ENCODE measurements at regions not wholly inside any gene's neighbourhood (a gene's known extent, or its start where the extent isn't known, plus 50 kb on each side); places are given as distances from the start of the nearest gene placed in this dataset.

DNA sequence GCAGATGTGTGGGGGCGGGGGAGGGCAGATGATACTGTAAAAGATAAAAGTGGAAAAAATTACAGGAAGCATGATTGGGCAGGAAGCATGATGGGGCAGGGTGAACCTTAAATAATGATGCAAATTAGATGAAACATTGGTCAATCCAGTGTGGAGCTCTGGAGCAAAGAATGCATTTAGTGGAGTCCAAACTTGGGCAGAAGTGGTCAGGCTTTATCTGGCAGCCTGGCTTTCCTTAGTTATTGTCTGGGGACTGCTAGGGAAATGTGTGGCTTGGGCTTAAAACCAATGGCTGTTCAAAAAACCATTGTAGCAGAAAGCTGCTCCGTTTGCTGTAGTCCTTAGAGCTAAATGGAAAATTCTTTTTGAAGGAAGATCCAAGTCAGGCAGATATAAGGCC lies 1077.3 kb upstream of the MIR17HG start:
- BruUV-seq (replicated peaks) = no TSS peak
- ChIA-PET CTCF (no interaction called here), POLR2A (interaction anchor here (0.6 kb wide), 1 partner anchor 59 kb away, joined by 5 read pairs; no protein-coding TSS in a partner anchor), RAD21 (ENCODE audit: low non-redundant PET in 1 of 2, low total read pairs in 2 of 2, uncharacterized antibody in 2 of 2, unreplicated experiment in 2 of 2) (no interaction called here)
- Histone ChIP-seq H3K9ac (ENCODE audit: low read length) (no peak overlapping the region), H3K4me3 (replicated peaks in 1 of 2; ENCODE audit: low read depth in 1 of 2, low read length in 2 of 2) (no peak overlapping the region), H3K4me2 (ENCODE audit: low read length) (no peak overlapping the region), H3K9me2 (ENCODE audit: insufficient read depth) (no peaks in the 10 kb centered on the region), H3K27ac (ENCODE audit: low read depth, low read length) (no peak overlapping the region), H3K36me3 (ENCODE audit: control insufficient read depth in 1 of 2, insufficient read depth in 2 of 2, low read length in 2 of 2) (no peaks in the 10 kb centered on the region), H3K79me2 (ENCODE audit: insufficient read depth, low read length) (no peaks in the 10 kb centered on the region), H3K4me1 (ENCODE audit: control insufficient read depth in 1 of 2, insufficient read depth in 2 of 2, low read length in 2 of 2) (no peaks in the 10 kb centered on the region), H2AFZ (ENCODE audit: low read depth, low read length, poor library complexity, severe bottlenecking) (no peak overlapping the region), H4K20me1 (ENCODE audit: insufficient read depth) (no peaks in the 10 kb centered on the region), H3K27me3 (ENCODE audit: insufficient read depth, low read length) (no peaks in the 10 kb centered on the region), H3K9me3 (ENCODE audit: control insufficient read depth in 1 of 2, insufficient read depth in 1 of 2, low read depth in 1 of 2, low read length in 2 of 2) (no peaks in the 10 kb centered on the region; a peak in 1 of 4 replicates)
- TF ChIP-seq ZFX (IDR thresholded peaks at IDR 0.05) (no peak), CBX3 (IDR thresholded peaks at IDR 0.05; ENCODE audit: low read depth) (no peak), MAX (IDR thresholded peaks at IDR 0.05) (no peak), ZNF274 (IDR thresholded peaks at IDR 0.05; ENCODE audit: low read depth, low read length) (no peak), JUND (IDR thresholded peaks at IDR 0.05) (no peak), TCF7L2 (IDR thresholded peaks at IDR 0.05; ENCODE audit: borderline replicate concordance, extremely low read depth, insufficient read depth, insufficient read length) (no peak), EZH2phosphoT487 (IDR thresholded peaks at IDR 0.05; ENCODE audit: borderline replicate concordance) (no peak), CEBPB (IDR thresholded peaks at IDR 0.05; ENCODE audit: low read depth) (no peak), EGR1 (IDR thresholded peaks at IDR 0.05; ENCODE audit: low read depth) (no peak), FOSL1 (IDR thresholded peaks at IDR 0.05; ENCODE audit: low read depth) (no peak), POLR2AphosphoS5 (IDR thresholded peaks at IDR 0.05; ENCODE audit: low read depth, low read length) (no peak)
- ATAC-seq (no peak), DNase-seq (ENCODE audit: low read depth, low spot score) (no peak)
- intact Hi-C loops (cut with micrococcal nuclease) = no loop called here

- H3K27me3 ChIP-seq (ENCODE audit: insufficient read depth, low read length) = no peaks in the 10 kb centered on the region
- DNase-seq (ENCODE audit: low read depth, low spot score) = no peak
- H3K27ac ChIP-seq (ENCODE audit: low read depth, low read length) = no peak overlapping the region
- no peak overlapping the region for H3K4me2 ChIP-seq (ENCODE audit: low read length)
- POLR2A ChIA-PET = no interaction called here
- no TSS peak for BruUV-seq (replicated peaks)
- no peaks in the 10 kb centered on the region for H3K4me1 ChIP-seq (ENCODE audit: control insufficient read depth in 1 of 2, insufficient read depth in 2 of 2, low read length in 2 of 2)
- RAD21 ChIA-PET (ENCODE audit: low non-redundant PET in 1 of 2, low total read pairs in 2 of 2, uncharacterized antibody in 2 of 2, unreplicated experiment in 2 of 2) = no interaction called here
- intact Hi-C loops (cut with micrococcal nuclease) = no loop called here
- H3K9me3 ChIP-seq (ENCODE audit: control insufficient read depth in 1 of 2, insufficient read depth in 1 of 2, low read depth in 1 of 2, low read length in 2 of 2) = no peaks in the 10 kb centered on the region; a peak in 1 of 4 replicates
- no peaks in the 10 kb centered on the region for H3K9me2 ChIP-seq (ENCODE audit: insufficient read depth)
- CTCF ChIA-PET = no interaction called here
- H2AFZ ChIP-seq (ENCODE audit: low read depth, low read length, poor library complexity, severe bottlenecking) = no peak overlapping the region
- no peak overlapping the region for H3K4me3 ChIP-seq (replicated peaks in 1 of 2; ENCODE audit: low read depth in 1 of 2, low read length in 2 of 2)
- no peaks in the 10 kb centered on the region for H4K20me1 ChIP-seq (ENCODE audit: insufficient read depth)
- H3K79me2 ChIP-seq (ENCODE audit: insufficient read depth, low read length) = no peaks in the 10 kb centered on the region
- H3K36me3 ChIP-seq (ENCODE audit: control insufficient read depth in 1 of 2, insufficient read depth in 2 of 2, low read length in 2 of 2) = no peaks in the 10 kb centered on the region
- no peak for TF ChIP-seq YY1 (IDR thresholded peaks at IDR 0.05; ENCODE audit: extremely low read depth, insufficient replicate concordance, low read depth, low read length)
- no peak for TF ChIP-seq EZH2 (IDR thresholded peaks at IDR 0.05)
- no peak for TF ChIP-seq CBX3 (IDR thresholded peaks at IDR 0.05; ENCODE audit: low read depth)
- no peak for TF ChIP-seq POLR2AphosphoS5 (IDR thresholded peaks at IDR 0.05; ENCODE audit: low read depth, low read length)
- no peak for TF ChIP-seq EGR1 (IDR thresholded peaks at IDR 0.05; ENCODE audit: low read depth)
- no peak for TF ChIP-seq SIN3A (IDR thresholded peaks at IDR 0.05; ENCODE audit: low read depth)
- no peak for TF ChIP-seq ZFX (IDR thresholded peaks at IDR 0.05)
- TF ChIP-seq SRF (IDR thresholded peaks at IDR 0.05; ENCODE audit: low read depth) = no peak
- no peak for TF ChIP-seq SP1 (IDR thresholded peaks at IDR 0.05; ENCODE audit: low read depth)
- no peak for TF ChIP-seq POLR2A (IDR thresholded peaks at IDR 0.05; ENCODE audit: borderline replicate concordance, extremely low read depth, insufficient read depth, insufficient read length)
- no peak for TF ChIP-seq CEBPB (IDR thresholded peaks at IDR 0.05; ENCODE audit: low read depth)
- TF ChIP-seq, protein P1, sequence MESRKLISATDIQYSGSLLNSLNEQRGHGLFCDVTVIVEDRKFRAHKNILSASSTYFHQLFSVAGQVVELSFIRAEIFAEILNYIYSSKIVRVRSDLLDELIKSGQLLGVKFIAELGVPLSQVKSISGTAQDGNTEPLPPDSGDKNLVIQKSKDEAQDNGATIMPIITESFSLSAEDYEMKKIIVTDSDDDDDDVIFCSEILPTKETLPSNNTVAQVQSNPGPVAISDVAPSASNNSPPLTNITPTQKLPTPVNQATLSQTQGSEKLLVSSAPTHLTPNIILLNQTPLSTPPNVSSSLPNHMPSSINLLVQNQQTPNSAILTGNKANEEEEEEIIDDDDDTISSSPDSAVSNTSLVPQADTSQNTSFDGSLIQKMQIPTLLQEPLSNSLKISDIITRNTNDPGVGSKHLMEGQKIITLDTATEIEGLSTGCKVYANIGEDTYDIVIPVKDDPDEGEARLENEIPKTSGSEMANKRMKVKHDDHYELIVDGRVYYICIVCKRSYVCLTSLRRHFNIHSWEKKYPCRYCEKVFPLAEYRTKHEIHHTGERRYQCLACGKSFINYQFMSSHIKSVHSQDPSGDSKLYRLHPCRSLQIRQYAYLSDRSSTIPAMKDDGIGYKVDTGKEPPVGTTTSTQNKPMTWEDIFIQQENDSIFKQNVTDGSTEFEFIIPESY (IDR thresholded peaks at IDR 0.05; ENCODE audit: extremely low read depth, insufficient replicate concordance, low read length) = no peak
- TF ChIP-seq, protein P2, sequence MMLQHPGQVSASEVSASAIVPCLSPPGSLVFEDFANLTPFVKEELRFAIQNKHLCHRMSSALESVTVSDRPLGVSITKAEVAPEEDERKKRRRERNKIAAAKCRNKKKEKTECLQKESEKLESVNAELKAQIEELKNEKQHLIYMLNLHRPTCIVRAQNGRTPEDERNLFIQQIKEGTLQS (IDR thresholded peaks at IDR 0.05) = no peak
- TF ChIP-seq ZNF274 (IDR thresholded peaks at IDR 0.05; ENCODE audit: low read depth, low read length) = no peak
- no peak for TF ChIP-seq JUND (IDR thresholded peaks at IDR 0.05)
- TF ChIP-seq MAX (IDR thresholded peaks at IDR 0.05) = no peak
- no peak for ATAC-seq
- no peak overlapping the region for H3K9ac ChIP-seq (ENCODE audit: low read length)
These were observed 1075.1 kb upstream of the MIR17HG start for GRCh38 chr13:90272356-90272755.

Measured in HCT116 (cell line).